HG03342 (cell line): ENCODE measurements at regions not wholly inside any gene's neighbourhood (a gene's known extent, or its start where the extent isn't known, plus 50 kb on each side); places are given as distances from the start of the nearest gene placed in this dataset.
"Not testable (repeated sequence)": the region's sequence is repeated elsewhere in the genome, so short reads cannot be mapped to it uniquely, and the experiment has no call there.

Experiments used
- ATAC-seq: cut with Tn5 transposase; IDR thresholded peaks from one replicate; pipeline ENCODE4 v1.9.1; 2021; ENCODE audit warnings: mild to moderate bottlenecking, moderate library complexity; ENCODE audit not compliant: unreplicated experiment

DNA sequence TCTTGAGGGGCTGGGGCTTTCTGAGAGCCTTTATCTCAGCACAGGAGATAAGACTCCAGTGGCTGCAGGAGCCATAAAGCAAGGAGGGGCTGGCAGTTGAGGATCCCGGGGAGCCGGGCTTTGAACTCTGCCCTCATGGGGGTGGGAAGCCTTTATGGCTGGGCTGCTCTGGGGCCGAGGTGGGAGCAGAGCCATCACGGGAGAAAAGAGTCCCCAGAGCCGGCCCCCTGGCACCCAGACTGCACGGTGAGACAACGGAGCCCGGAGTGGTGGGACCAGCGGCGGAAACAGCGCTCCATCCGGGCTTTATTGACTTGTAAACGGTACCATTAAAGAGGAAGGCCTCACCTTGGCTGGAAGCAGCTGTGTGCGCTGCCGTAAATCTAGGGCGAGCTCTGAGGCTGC is 162.6 kb downstream of the MYCN start:
- ATAC-seq = no peak

DNA sequence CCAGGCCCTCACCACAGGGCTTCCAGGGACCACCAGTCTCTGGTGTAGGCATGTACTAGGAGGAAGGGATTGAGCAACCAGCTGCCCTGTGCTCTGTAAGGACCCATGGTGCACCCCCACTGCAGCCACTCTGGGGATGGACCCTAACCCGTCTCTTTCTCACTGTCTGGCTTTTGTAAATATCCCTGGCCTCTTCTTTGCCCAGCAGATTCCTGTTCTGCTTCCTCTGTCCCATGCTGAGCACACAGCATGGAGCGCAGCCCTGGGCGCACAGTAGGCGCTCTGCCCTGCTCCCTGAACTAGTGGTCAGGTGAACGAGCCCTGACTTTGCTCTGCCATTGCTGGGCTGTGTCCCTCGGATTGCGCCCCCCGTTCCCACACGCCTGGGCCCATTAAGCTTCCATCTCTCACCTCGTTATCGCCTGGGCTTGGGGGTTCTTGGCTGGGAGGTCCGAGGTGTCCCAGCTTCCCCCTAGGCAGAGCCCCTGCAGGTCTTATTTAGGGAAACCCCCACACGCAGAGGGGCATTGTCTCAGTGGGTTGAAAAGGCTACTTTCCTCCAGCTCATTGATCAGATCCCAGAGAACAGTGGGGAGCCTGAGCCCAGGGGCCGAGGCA is 162.1 kb downstream of the MYCN start:
- no peak for ATAC-seq

GRCh38 chr2:16101196-16101595 is 160.8 kb downstream of the MYCN start:
- ATAC-seq = no peak

- ATAC-seq = no peak
These were observed 159.7 kb downstream of the MYCN start for GRCh38 chr2:16100006-16100405.

GRCh38 chr2:16099326-16099725 is 159.0 kb downstream of the MYCN start:
- ATAC-seq = no peak

GRCh38 chr2:16096962-16097361 is 156.6 kb downstream of the MYCN start:
- no peak for ATAC-seq

GRCh38 chr2:16095483-16095882 is 155.1 kb downstream of the MYCN start:
- ATAC-seq = not testable (repeated sequence)

DNA sequence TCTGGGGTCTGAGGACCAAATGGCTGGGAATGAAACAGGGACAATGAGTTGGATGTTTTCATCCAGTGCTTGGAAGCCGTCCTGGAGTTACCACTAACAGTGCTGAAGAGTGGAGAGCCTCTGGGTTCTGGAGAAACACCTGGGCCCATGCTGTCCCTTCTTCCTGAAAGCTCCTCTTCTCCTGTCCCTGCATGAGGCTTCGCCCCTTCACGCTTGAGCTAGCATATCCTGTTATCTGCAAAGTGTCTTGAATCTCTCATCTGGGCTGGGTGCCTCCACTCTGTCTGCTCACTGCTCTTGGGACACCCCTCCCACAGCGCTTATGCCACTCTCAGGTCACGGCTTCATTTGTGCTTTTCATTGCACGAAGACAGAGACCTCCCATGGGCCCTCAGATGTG is 154.5 kb downstream of the MYCN start:
- ATAC-seq = no peak

GRCh38 chr2:16093639-16094529 is 153.5 kb downstream of the MYCN start:
- no peak for ATAC-seq

GRCh38 chr2:16092861-16093638 is 152.7 kb downstream of the MYCN start:
- ATAC-seq = no peak

DNA sequence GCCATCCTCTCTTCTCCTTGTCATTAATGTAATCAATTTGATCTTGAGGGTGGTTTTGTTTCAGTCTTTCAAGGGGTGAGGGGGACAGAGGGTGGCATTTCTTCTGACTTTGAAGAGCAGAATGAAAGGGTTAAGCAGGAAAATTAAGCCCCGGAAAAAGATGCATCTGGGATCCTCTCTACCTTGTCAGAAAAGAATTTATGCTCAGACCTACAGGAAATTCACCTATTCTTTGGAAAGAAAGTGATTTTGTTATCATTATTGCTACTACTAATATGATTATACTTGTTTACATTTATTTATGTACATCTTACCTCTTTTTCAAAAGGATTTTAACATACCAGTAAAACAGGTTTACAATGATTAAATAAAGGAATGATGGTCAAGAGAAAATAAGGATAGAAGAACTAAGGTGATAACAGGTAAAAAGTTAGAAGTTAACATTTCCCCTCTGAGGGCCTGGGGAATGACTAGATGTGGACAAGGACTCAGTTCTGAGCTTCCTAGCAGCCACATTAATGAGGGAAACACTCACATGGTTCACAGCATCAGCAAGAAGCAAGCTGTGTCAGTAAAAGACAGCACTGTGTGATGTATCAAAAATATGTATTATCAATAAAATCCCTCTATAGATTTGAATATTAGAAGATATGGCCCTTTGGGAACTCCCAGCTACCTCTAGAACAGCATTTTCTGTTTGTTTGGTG is 151.4 kb downstream of the MYCN start:
- no peak for ATAC-seq

- no peak for ATAC-seq
These were observed 150.6 kb downstream of the MYCN start for GRCh38 chr2:16090650-16091575.

DNA sequence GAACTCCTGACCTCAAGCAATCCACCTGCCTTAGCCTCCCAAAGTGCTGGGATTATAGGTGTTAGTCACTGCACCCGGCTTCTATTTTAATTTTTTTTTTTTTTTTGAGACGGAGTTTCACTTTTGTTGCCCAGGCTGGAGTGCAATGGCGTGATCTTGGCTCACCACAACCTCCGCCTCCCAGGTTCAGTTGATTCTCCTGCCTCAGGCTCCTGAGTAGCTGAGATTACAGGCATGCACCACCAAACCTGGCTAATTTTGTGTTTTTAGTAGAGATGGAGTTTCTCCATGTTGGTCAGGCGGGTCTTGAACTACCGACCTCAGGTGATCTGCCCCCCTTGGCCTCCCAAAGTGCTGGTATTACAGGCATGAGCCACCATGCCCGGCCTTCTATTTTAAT is 149.1 kb downstream of the MYCN start:
- ATAC-seq = not testable (repeated sequence)

DNA sequence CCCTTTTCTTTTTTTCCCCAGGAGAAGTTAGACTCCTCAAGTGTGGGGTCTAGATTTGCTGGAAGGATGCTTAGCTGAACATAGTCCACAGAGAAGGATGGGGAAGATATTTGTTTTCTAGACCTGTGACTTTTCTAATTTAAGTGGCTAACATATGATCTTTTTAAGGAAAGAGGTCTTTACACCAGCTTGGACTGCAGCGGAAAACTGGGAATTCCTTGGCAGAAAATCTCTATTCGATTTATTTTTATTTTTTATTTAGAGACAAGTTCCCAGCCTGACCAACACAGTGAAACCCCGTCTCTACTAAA is 148.4 kb downstream of the MYCN start:
- ATAC-seq = no peak

DNA sequence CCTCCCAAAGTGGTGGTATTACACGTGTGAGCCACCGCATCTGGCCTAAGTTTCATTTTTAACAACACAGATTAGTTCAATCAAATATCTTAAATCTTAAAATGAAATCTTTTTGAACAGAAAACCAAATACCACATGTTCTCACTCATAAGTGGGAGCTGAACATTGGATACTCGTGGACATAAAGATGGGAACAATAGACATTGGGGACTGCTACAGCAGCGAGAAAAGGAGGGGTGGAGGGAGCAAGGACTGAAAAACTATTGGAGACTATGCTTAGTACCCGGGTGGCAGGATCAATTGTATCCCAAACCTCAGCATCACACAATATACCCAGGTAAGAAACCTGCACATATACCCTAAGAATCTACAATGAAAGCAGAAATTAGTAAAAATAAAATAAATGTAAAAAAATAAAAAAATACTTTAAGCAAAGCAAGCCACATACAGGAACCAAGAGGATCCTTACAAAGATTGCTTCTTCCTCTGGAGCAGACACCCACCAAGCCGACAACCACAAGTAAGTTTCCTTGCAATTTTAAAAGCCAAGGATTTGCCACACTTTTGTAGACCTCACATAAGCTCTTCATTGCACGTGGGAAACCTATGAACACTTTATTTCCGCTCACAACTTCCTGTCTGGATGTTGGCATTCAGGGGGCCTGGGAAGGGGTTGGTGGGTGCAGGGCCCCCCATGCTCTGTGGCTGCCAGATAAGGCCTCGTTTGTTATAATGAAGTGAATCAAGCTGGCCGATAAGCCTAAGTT is 147.9 kb downstream of the MYCN start:
- ATAC-seq = no peak

- ATAC-seq = not testable (repeated sequence)
These were observed 145.8 kb downstream of the MYCN start for GRCh38 chr2:16086136-16086535.

- ATAC-seq = no peak
These were observed 144.7 kb downstream of the MYCN start for GRCh38 chr2:16085073-16085472.

DNA sequence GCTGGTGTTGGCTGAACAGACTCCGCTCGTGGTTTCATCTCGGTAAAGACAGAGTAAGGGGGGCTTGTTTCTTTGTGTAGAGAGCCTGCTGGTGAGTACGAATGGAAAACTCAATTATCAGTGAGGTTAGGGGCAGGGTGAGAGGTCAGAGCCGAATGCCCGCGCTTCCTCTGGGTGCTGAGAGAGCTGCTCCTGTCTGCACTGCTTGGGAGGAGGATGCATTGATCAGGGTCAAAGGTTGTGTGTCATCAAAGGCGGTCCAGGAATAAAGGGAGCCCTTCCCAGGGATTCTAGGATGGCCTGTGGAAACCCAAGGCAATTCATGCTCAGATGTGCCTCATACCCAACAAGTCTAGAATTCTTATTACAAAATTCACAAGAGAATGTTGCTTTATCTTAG is 143.9 kb downstream of the MYCN start:
- no peak for ATAC-seq

- no peak for ATAC-seq
These were observed 141.9 kb downstream of the MYCN start for GRCh38 chr2:16082276-16082675.
